T-helper 1 cell (primary cell): ENCODE measurements at regions not wholly inside any gene's neighbourhood (a gene's known extent, or its start where the extent isn't known, plus 50 kb on each side); places are given as distances from the start of the nearest gene placed in this dataset.

ENCODE experiments used
- DNase-seq, 5 donors: peaks; one replicate each; pipeline ENCODE4 v3.0.0-alpha.2; 2012 to 2020

DNA sequence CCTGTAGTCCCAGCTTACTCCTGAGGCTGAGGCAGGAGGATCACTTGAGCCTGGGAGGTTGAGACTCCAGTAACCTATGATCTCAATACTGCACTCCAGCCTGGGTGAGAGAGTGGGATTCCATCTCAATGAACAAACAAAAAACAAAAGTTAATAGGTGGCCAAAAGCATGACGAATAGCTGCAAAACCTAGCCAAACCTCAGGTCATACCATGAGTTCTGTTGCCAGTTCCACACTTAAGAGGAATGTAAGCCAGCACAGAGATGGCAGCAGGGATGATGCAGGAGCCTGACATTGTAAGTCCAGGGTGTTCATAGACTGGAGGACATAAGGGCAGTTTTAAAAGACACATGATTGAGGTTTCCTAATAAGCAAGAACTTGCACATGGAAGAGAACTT, 55.3 kb upstream of the RMDN2 start:
- no peak for DNase-seq

DNA sequence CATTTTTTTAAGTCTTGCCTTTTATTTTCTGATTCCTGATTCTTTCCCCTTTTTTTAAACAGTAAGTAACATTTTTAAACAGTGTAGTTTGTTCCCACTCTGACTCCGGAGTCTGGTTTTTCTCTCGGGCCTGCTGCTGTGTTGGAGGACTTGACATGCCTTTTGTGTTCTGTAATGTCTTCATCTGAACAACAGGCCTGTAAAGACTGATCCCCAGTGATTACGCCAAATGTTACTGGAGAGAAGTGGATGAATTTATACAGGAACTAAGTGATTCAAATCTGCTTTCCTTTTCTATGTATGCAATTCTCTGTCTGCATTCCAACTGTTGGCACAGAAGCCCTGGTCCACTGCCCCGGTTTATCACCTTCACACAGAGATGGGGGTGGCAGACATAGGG, 54.3 kb upstream of the RMDN2 start:
- no peak for DNase-seq

- peak in 1 of 5 donors; percentile 82 for DNase-seq
Measured at GRCh38 chr2:37871456-37872191, 53.5 kb upstream of the RMDN2 start.

DNA sequence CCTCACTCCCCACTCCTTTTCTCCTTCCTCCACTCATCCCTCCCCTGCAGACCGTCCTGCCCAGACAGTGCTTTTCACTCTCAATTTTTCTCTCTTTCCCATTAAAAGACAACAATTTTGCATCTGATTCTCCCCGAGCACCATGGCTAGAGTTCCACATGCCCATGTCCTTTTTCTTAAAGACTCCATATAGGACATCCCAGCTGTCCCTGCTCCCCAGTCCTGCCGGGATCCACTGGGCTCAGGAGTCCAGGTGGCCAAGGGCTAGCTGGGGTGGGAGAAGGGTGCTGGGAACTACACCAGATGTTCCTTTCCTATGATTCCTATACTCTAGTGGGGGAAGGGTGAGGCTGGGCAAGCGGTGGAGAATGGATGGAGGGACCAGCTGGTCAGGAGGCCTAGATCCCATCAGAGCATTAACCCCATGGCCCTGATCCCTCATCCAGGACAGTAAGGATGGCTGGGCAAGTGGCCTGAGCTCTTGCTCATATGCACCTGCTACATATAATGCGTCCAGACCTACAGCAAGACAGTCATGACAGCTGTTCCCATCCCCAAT, 52.8 kb upstream of the RMDN2 start:
- no peak for DNase-seq

DNA sequence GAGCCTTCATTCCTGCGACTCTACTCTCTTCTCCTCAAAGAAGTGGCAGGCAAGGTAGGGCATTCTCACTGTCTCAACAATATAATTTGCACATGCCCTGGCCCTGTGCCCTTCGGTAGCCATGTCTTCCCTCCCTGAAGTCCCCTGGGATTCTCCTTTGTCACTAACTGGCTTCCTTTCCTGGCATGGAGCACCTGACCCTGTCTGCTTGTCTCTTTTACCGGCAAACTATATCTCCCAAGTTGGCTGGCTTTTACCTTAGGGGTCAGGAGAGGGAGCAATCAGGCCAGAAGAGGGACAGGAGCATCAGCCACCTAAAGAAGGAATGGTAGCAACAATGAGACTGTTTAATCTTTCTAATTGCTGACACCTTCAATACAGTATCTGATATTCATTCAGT, 51.9 kb upstream of the RMDN2 start:
- no peak for DNase-seq

DNA sequence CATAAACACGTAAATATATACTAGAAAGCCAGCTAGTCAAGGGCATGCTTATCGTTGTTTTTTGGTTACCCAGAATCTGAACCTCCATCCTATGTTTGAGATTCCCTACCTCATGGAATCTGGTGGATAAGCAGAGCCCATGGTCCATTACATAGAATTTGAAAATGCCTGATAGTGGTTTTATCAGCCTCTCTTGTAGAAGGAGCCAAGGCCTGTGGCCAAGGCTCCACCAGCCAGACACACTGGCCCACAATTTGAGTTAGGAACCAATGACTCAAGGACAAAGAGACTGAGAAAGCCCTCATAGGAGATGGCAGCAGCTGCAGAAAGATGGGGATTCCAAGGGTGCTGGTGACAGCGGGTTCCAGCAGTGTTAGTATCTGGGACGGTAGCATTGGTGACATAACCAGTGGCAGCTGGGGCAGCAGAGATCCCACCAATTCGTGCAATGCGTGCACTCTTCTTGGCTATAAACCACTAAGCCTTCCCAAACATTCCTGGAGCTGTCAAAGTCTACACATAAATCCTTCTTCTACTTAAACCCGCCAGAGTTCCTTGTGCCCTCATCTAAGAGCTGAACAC, 51.2 kb upstream of the RMDN2 start:
- DNase-seq, result no peak

GRCh38 chr2:37874470-37874869, 50.6 kb upstream of the RMDN2 start:
- DNase-seq, result no peak
